GM21367 (cell line): ENCODE measurements at regions not wholly inside any gene's neighbourhood (a gene's known extent, or its start where the extent isn't known, plus 50 kb on each side); places are given as distances from the start of the nearest gene placed in this dataset.
A peak's percentile ranks its signal among the peaks of the same experiment; 100 is the strongest.

Source experiments
- ATAC-seq: cut with Tn5 transposase; IDR thresholded peaks from one replicate; pipeline ENCODE4 v1.9.1; 2021; ENCODE audit not compliant: unreplicated experiment

GRCh38 chr6:157755746-157756411, 67.2 kb upstream of the SNX9 start:
- no peak for ATAC-seq

GRCh38 chr6:157756708-157757429, 66.2 kb upstream of the SNX9 start:
- peak; percentile 35 for ATAC-seq

DNA sequence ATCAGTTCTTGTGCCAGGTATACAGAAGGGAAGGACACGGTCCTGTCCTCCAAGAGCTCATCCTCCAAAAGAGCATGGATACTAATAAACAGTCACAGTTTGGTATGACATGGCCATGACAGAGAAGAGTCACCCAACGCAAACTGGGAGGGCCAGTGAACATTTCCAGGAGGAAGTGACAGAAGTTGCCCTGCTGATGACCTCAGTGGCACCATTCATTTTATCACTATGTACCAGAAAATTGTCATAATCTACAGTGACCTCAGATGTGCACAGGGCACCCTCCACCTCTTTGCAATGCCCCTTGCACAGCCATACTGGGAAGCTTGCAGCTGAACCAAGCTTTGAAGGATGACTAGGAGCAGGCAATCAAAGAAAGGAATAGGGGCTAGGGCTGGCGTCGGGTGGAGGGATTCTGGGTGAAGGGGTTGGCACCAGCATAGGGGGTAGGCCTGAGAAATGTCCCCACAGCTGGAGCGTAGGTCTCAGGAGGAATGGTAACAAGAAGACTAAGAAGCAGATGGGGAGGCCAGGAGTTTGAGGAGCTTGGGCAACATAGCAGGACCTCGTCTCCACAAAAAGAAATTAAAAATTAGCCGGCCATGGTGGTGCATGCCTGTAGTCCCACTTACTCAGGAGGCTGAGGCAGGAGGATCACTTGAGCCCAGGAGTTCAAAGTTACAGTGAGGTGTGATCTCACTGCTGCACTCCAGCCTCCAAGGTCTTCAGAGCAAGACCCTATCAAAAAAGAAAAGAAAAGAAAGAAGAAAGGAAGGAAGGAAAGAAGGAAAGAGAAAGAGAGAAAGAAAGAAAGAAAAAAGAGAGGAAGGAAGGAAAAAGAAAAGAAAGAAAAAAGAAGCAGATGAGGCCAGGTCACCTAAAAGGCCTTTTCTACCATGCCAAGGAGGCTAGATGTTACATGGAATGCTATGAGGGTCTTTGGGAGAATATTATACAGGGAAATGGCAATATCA, 65.3 kb upstream of the SNX9 start:
- no peak for ATAC-seq

DNA sequence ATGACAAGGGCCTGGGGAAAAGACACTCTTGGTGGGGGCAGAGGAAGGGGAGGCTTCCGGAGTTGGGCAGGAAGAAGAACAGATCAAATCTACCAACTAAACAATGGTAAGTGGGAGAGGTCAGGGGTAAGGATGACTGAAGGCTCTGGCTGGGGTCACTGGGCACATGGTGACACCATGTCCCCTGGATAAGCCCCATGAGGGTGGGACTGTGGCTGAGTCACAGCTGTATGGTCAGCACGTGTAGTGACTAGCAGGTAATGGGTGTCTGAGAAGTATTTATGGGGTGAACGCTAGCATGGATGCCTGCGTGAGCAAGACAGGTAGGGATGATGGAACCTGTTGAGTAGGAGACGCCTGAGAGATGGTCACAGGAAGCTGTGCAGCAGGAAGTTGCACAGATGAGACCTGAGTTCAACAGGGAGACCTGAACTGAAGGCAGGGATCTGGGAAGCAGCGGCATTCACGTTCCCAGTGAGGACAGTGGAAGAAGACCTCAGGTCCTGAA, 64.5 kb upstream of the SNX9 start:
- ATAC-seq, result no peak

DNA sequence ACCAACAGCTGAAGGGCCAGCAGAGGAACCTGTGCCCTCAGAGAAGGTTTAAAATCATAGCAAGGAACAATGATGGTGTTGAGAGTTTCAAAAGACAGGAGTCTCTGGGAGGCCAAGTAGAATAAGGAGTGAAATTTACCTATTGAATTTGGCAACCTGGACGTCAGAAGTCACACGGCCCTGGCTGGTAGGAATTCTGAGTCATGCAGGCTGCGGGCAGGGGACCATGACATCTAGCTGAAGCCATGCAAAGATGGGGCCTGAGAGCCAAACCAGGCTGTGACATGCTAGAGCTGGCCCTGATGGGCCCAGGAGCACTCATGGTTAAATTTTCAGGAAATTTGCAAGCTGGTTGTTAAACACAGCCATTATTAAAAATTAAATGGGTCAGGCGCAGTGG, 64.0 kb upstream of the SNX9 start:
- ATAC-seq, result no peak

GRCh38 chr6:157760137-157760536, 62.9 kb upstream of the SNX9 start:
- no peak for ATAC-seq

DNA sequence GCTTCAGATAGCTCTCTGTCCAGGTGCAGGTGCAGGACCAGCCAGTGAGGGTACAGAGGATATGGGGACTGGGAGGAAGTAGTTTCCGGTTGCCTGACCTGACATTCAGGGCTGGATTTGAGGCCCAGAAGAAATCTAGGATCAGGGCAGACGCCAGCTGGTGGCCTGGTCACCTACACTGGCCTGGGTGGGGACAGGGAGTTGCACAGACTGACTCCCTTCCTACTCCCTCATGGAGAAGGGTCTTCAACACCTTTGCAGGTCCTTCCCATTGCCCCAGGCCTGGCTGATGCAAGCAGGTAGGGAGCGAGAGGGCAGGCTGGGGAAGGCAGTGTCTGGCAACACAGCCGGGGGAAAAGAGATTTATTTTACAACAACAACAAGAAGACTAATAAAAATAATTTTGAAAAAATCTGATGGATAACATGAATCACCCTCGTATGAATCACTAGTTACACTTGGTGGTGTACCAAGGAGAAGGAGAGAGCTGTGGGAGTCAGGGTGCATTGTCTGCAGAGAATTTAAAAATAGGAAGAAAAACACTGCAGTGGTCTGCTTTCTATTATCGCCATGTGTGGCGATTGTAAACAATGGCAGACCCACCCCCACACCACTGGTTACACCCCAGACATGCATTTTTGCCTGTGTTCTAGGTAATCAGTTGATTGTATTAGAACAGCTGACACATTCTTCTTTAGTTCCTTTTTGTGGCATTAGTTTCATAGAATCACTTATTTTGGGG, 62.3 kb upstream of the SNX9 start:
- ATAC-seq, result peak; percentile 8

DNA sequence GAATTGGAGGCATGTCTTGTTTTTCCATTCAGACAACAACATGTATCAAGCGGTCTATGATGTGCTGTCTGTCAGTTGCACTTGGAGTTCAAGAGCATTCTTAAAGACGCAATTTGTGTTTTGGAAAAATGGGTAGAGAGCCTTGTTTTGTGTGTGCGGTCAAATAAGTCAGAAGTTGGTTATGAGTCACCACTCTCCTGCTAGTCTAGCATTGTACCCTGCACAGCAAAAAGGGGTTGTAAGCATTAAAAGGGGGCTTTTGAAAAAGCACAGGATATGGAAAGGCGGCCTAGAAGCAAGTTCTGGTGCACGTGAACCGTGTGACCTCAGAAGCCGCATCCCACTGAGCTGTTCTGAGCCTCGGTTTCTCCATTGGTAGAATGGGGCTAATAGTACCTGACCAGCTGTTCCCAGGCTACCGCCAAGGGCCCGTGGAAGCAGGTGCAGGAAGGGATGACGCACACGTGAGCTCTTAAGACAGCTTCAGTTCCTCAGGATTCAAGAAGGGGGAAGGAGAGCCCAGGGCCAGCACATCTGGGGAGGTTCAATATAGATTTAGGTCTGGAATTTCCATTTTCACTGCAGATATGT, 61.6 kb upstream of the SNX9 start:
- ATAC-seq, result peak; percentile 39

DNA sequence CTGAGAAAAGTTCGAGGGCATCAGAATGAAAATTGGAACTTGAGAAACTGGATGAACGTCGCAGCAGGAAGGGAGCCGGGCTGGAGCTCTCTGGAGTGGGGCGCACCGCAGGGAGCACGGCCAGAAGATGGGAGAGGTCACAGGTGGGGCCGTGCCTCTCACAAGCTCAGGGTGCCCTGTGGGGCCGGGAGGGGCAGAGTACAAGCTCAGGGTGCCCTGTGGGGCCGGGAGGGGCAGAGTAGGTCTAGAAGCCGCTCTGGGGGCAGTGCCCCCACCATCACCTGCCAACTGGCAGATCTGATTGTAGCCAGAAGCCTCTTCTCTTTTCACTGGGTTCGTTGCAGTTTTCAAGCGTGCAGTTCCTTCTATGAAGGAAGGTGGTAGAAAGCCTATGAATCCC, 61.1 kb upstream of the SNX9 start:
- ATAC-seq, result no peak

DNA sequence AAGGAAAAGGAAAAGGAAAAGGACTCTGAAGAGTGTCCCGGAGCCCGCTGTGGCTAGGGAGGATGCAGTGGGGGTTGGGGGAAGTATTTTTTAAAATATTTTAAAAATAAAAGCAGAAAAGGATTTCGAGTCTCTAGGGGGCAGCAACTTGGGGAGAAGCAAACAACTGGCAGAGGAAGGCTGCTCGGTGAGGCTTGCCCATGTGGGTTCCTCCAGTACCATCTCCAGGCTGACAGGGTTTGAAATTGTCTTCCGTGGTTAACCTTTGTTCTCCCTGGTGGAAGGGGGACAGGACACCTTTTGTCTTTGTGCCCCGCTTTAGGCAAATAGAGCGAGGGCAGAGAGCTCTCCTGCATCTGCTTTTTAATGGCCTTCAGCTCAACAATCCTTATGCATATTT, 60.4 kb upstream of the SNX9 start:
- ATAC-seq, result no peak

GRCh38 chr6:157763129-157763903, 59.7 kb upstream of the SNX9 start:
- no peak for ATAC-seq

DNA sequence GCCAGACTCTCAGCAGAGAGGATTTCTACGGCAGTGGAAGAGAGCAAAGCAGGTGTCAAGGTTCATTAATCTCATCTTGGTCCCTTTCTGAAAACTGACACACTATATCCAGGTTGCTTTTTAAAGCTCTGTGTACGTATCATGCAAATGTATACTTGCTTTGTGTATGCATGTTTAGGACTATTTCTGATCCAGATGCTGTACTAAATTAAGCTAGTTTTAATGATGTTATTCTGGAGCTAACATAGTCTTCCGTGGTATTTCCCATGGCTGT, 59.2 kb upstream of the SNX9 start:
- peak; percentile 2 for ATAC-seq

DNA sequence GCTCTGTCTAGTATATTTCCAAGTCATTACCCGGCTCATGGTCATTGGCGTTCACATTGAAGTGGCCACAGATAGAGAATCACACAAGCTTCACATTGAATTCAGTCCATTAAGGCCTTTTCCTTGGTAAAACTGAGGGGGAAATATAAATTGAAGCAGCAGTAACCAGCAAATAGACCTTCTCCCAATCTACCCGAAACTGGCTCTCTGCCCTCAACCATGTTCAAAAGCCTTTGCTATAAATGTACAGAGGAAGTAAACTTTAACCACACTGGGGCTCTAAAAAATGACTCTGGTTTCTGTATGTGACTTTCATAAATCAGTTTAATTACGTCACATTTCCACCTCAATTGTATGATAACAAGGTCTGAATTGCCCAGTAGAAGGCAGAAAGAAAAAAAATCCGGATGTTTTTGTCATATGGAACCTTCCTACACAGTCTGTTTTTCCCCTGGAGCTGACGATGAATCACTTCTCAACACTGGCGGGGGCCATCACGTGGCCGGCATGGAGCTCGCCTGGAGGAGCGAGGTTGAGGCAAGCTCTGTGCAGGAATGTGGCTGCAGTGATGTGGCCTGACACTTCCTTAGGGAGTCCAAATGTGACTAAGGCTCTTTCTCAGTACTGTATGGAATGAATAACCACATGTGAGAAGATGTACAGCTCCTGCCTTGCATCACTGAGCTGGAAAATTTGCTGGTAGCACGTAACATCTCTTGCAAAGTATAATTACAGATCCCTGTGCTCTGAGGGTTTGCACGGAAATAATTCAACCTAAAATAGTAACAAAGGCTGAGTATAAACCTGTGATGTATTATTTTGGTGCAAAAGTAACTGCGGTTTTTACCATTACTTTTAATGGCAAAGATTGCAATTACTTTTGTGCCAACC, 58.6 kb upstream of the SNX9 start:
- peak; percentile 39 for ATAC-seq

DNA sequence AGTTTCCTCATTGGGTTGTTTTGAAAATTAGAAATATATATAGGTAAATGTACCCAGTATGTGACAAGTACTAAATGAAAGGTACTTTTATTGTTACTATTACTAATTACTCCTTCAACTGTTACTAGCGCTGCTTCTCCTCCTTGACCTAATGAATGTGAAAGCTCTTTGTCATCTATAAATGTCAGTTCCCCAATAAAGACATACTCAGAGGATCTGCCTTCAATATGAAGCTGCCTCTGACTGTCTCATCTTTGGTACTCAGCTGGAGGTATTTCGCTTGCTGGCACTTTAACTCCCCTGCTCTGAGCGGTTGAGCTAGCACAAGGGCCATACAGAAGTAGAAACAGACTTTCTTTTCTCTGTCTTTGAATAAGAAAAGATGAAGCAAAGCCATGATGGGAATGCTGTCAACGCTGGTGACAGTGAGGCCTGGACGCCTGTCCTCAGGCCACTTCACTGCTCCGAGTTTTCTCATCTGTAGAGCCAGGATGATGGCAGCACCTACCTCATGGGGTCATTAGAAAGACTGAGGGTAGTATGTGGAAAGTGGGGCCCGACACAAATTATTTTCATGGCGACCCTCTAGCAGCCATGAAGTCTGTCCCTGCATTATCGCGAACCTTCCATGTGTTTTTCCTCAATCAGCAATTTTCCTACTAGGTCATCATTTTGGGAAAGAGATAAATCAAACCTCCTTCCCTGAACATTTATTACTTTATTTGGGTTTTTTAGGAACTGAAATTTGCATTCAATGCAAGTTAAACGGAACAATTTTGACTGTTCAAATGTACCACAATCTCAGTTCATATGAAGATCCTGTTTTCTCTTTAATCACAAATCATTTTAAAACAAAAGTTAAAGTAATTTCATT, 55.9 kb upstream of the SNX9 start:
- ATAC-seq, result no peak

DNA sequence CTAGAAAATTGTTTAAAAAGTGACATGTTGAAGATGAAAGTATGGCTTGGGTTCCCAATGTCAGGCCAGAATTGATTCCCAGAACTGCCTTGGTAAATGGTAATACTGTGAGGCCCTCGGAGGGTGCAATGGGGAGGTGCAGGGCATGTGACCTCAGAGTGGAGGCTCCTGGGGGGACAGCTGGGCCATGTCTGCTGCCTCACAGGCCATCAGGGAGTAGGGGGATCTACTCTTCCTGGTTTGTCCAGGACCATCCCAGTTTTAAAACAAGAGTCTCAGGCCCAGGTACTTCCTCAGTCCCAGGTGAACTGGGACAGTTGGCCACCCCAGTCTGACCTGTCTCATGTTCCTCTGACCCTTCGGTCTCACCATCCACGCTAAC, 55.3 kb upstream of the SNX9 start:
- ATAC-seq, result no peak

- peak; percentile 22 for ATAC-seq
Measured at GRCh38 chr6:157768304-157768703, 54.7 kb upstream of the SNX9 start.

DNA sequence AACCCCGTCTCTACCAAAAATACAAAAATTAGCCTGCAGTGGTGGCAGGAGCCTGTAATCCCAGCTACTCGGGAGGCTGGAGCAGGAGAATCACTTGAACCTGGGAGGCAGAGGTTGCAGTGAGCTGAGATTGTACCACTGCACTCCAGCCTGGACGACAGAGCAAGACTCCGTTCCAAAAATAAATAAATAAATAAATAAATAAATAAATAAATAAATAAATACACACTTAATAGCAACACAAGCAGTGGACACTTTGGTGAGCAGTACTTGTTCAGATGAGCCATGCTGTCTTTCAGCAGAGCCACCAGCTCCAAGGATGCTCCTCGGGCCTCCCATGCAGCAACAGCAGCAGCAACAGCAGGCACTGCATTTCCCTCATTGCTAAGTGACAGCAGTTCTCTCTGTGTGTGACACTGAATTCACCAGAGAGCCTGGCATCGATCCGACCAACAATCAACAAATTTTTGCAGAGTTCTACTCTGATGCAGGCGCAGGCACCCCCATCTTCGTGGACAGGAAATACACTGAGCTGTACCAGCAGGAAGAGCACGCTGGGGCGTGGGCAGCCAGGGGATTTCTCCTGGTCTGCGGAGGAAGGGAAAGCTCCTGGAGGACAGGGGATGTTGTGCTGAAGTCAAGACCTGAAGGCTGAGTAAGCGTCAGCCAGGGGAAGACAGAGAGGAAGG, 54.0 kb upstream of the SNX9 start:
- ATAC-seq, result no peak
